ENCODE measurements at regions not wholly inside any gene's neighbourhood (a gene's known extent, or its start where the extent isn't known, plus 50 kb on each side); places are given as distances from the start of the nearest gene placed in this dataset.

- TF ChIP-seq, protein P1, sequence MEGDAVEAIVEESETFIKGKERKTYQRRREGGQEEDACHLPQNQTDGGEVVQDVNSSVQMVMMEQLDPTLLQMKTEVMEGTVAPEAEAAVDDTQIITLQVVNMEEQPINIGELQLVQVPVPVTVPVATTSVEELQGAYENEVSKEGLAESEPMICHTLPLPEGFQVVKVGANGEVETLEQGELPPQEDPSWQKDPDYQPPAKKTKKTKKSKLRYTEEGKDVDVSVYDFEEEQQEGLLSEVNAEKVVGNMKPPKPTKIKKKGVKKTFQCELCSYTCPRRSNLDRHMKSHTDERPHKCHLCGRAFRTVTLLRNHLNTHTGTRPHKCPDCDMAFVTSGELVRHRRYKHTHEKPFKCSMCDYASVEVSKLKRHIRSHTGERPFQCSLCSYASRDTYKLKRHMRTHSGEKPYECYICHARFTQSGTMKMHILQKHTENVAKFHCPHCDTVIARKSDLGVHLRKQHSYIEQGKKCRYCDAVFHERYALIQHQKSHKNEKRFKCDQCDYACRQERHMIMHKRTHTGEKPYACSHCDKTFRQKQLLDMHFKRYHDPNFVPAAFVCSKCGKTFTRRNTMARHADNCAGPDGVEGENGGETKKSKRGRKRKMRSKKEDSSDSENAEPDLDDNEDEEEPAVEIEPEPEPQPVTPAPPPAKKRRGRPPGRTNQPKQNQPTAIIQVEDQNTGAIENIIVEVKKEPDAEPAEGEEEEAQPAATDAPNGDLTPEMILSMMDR (IDR thresholded peaks at IDR 0.05; ENCODE audit: low read depth, low read length) = no peak
- DNase-seq (ENCODE audit: extremely low read depth, low read depth) = no peak
These were observed 238.3 kb upstream of the NCKAP5 start for GRCh38 chr2:133806564-133806963.

DNA sequence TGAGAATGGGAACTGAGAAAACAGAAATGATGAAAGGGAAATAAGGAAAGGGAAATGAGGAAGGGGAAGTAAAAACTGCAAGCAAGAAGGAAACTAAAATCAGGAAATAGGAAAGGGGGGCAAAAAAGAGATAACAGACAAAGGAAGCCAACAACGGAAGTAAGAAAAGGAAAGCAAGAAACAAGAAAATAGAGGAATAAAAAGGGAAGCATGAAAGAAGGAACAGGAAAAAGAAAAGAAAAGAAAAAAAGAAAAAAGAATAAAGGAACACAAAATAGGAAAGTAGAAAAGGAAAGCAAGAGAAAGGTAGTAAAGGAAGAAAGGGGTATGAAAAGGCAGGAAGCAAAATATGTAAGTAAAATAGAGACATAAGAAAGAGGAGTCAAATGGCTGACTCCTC lies 241.2 kb upstream of the NCKAP5 start:
- TF ChIP-seq, protein P1 (IDR thresholded peaks at IDR 0.05; ENCODE audit: low read depth, low read length) = no peak
- no peak for DNase-seq (ENCODE audit: extremely low read depth, low read depth)

DNA sequence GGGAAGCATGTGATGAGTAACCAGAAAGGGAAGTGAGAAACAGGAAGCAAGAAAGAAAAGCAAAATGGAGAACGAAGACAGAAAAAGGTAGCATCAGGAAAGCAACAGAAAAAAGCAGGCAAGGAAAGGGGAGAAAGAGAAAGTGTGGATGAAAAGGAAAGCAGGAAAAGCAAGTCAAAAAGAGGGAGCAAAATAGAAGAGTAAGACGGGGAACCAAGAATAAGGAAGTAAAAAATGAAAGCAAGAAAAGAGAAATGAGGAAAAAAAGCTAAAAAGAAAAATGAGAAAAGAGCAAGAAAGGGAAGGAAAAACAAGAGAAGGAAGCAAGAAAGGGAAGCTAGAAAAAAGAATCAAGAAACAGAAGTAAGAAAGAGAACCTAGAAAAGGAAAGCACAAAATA lies 242.3 kb upstream of the NCKAP5 start:
- no peak for DNase-seq (ENCODE audit: extremely low read depth, low read depth)

GRCh38 chr2:133811409-133812125 lies 243.3 kb upstream of the NCKAP5 start:
- TF ChIP-seq, protein P1 (IDR thresholded peaks at IDR 0.05; ENCODE audit: low read depth, low read length) = no peak
- DNase-seq (ENCODE audit: extremely low read depth, low read depth) = no peak

More for the DNA sequence above, 242.3 kb upstream of the NCKAP5 start:
- TF ChIP-seq, protein P1 (IDR thresholded peaks at IDR 0.05; ENCODE audit: low read depth, low read length) = no peak

DNA sequence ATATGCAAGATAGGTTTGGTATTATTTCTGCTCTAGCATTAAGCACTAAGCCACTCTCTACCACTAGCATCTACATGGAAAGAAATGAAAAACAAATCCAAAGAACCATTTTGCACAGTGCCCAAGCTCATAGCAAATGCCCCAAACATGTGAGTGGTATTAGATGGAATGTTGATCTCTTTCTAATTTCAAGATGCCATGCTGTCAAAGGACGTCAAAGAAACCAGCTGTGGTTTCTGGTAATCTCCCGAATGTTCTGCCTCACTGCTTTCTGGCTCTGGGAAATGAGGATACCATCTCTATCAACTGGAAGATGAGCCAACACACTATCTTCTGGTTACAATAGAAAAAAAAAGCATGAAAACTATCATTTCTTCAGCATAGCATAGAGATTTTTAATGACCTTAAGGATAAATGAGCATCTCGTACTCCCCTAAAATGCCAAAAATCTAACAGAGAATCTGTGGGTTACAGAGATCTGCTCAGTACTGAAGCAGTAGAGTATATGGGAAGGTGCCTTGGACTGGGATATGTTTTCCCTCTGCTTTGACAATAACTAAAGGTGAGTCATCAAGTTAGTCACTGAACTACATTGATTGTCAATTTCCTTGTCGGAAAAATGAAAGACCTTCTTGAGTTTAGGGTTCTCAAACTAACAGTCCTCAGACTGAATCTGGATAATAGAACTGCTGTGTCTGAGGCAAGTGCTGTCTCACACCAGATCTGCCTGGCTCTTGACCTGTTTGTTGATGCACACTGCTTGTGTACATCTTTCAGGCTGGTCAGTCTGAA lies 244.8 kb upstream of the NCKAP5 start:
- peak; percentile 10 for DNase-seq (ENCODE audit: extremely low read depth, low read depth)
- TF ChIP-seq, protein P1 (IDR thresholded peaks at IDR 0.05; ENCODE audit: low read depth, low read length) = no peak

- no peak for DNase-seq (ENCODE audit: extremely low read depth, low read depth)
- TF ChIP-seq, protein P1 (IDR thresholded peaks at IDR 0.05; ENCODE audit: low read depth, low read length) = no peak
These were observed 246.6 kb upstream of the NCKAP5 start for GRCh38 chr2:133814890-133815289.

DNA sequence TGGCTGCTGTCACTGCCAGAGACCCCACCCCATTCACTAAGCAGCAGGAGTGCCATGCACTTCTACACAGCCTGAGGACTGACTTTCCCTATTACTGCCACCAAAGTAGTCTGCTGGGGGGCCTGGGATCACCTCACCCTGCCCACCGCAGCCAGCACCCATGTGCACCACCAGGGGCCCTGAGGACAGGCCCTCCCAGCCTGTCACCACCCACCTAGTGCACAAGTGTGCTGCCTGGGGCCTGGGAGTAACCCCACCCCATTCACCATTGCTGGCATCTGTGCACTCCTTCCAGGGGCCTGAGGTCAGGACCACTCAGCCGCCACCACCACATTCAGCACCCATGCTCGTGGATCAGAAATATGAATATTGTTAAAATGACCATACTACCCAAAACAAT lies 247.8 kb upstream of the NCKAP5 start:
- TF ChIP-seq, protein P1 (IDR thresholded peaks at IDR 0.05; ENCODE audit: low read depth, low read length) = no peak
- no peak for DNase-seq (ENCODE audit: extremely low read depth, low read depth)
